HG02885 (cell line): ENCODE measurements at regions not wholly inside any gene's neighbourhood (a gene's known extent, or its start where the extent isn't known, plus 50 kb on each side); places are given as distances from the start of the nearest gene placed in this dataset.

Experiments used
- ATAC-seq: cut with Tn5 transposase; IDR thresholded peaks from one replicate; pipeline ENCODE4 v1.9.1; 2021; ENCODE audit warnings: mild to moderate bottlenecking; ENCODE audit not compliant: unreplicated experiment, poor library complexity

GRCh38 chr11:10622108-10622507, 53.6 kb upstream of the LYVE1 start:
- no peak for ATAC-seq

- ATAC-seq = no peak
These were observed 50.7 kb upstream of the LYVE1 start for GRCh38 chr11:10619131-10619680.

- no peak for ATAC-seq
These were observed 50.0 kb upstream of the LYVE1 start for GRCh38 chr11:10618490-10618889.
